ENCODE measurements at regions not wholly inside any gene's neighbourhood (a gene's known extent, or its start where the extent isn't known, plus 50 kb on each side); places are given as distances from the start of the nearest gene placed in this dataset.
"Not testable (repeated sequence)": the region's sequence is repeated elsewhere in the genome, so short reads cannot be mapped to it uniquely, and the experiment has no call there.

- TF ChIP-seq, protein P1, sequence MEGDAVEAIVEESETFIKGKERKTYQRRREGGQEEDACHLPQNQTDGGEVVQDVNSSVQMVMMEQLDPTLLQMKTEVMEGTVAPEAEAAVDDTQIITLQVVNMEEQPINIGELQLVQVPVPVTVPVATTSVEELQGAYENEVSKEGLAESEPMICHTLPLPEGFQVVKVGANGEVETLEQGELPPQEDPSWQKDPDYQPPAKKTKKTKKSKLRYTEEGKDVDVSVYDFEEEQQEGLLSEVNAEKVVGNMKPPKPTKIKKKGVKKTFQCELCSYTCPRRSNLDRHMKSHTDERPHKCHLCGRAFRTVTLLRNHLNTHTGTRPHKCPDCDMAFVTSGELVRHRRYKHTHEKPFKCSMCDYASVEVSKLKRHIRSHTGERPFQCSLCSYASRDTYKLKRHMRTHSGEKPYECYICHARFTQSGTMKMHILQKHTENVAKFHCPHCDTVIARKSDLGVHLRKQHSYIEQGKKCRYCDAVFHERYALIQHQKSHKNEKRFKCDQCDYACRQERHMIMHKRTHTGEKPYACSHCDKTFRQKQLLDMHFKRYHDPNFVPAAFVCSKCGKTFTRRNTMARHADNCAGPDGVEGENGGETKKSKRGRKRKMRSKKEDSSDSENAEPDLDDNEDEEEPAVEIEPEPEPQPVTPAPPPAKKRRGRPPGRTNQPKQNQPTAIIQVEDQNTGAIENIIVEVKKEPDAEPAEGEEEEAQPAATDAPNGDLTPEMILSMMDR (conservative IDR thresholded peaks at IDR 0.05; ENCODE audit: low read length): no peak
- no peak overlapping the region for H3K4me3 ChIP-seq (ENCODE audit: low read length)
- DNase-seq (ENCODE audit: low read depth): no peak
Measured at GRCh38 chr5:18503797-18504328, 869.6 kb downstream of the TAF11L14 start.

- no peak for DNase-seq (ENCODE audit: low read depth)
- TF ChIP-seq, protein P1 (conservative IDR thresholded peaks at IDR 0.05; ENCODE audit: low read length): no peak
Measured at GRCh38 chr5:18507114-18507513, 872.9 kb downstream of the TAF11L14 start.

GRCh38 chr5:18517641-18518380 is 883.6 kb downstream of the TAF11L14 start:
- no peak overlapping the region for H3K4me3 ChIP-seq (ENCODE audit: low read length)
- no peak for DNase-seq (ENCODE audit: low read depth)
- TF ChIP-seq, protein P1 (conservative IDR thresholded peaks at IDR 0.05; ENCODE audit: low read length): no peak

More at GRCh38 chr5:18507114-18507513, 872.9 kb downstream of the TAF11L14 start:
- no peak overlapping the region for H3K4me3 ChIP-seq (ENCODE audit: low read length)

GRCh38 chr5:18523380-18523779 is 889.1 kb downstream of the TAF11L14 start:
- no peak overlapping the region for H3K4me3 ChIP-seq (ENCODE audit: low read length)
- TF ChIP-seq, protein P1 (conservative IDR thresholded peaks at IDR 0.05; ENCODE audit: low read length): no peak
- DNase-seq (ENCODE audit: low read depth): no peak

- TF ChIP-seq, protein P1 (conservative IDR thresholded peaks at IDR 0.05; ENCODE audit: low read length): no peak
- H3K4me3 ChIP-seq (ENCODE audit: low read length): no peak overlapping the region
- no peak for DNase-seq (ENCODE audit: low read depth)
Measured at GRCh38 chr5:18526792-18527405, 892.6 kb downstream of the TAF11L14 start.

GRCh38 chr5:18533137-18533536 is 898.9 kb downstream of the TAF11L14 start:
- TF ChIP-seq, protein P1 (conservative IDR thresholded peaks at IDR 0.05; ENCODE audit: low read length): no peak

GRCh38 chr5:18534119-18534518 is 899.9 kb downstream of the TAF11L14 start:
- TF ChIP-seq, protein P1 (conservative IDR thresholded peaks at IDR 0.05; ENCODE audit: low read length): no peak
- DNase-seq (ENCODE audit: low read depth): no peak
- no peak overlapping the region for H3K4me3 ChIP-seq (ENCODE audit: low read length)

More at GRCh38 chr5:18533137-18533536, 898.9 kb downstream of the TAF11L14 start:
- H3K4me3 ChIP-seq (ENCODE audit: low read length): no peak overlapping the region
- no peak for DNase-seq (ENCODE audit: low read depth)

- not testable (repeated sequence) for DNase-seq (ENCODE audit: low read depth); H3K4me3 ChIP-seq (ENCODE audit: low read length)
Measured at GRCh38 chr5:18535753-18536152, 901.5 kb downstream of the TAF11L14 start.

Data from AG10803 (cell line).